ENCODE measurements at regions not wholly inside any gene's neighbourhood (a gene's known extent, or its start where the extent isn't known, plus 50 kb on each side); places are given as distances from the start of the nearest gene placed in this dataset.

DNA sequence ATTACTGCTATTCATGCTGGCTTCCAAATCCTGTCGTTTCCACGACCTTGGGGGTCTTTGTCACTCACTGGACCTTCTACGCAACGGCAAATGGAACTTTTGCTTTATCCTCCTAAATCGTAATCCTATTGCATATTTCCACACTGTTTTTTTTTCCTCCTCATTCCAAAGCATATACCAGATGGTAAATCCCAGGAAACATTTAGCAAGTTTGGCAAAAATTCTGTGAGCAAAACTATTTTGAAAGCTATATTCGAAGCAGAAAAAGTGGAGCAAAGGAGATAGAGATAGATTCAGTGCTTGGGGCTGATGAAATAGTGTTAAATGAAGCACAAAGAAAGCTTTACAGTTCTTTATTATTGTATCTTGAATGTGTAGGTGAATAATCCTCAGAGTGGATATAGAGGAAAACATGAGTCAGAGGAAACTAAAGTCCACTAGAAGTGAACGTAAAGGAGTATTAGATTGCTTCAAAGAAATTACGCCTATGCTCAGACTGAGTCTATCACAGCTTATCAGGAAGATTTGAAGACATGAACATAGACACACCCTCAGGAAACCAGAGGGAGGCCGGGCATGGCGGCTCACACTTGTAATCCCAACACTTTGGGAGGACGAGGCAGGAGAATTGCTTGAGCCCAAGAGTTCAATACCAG is 50.2 kb upstream of the FAM9A start:
- Histone ChIP-seq H3K4me1 (ENCODE audit: insufficient read depth) (no peaks in the 10 kb centered on the region), H3K27ac (ENCODE audit: low read depth) (no peak overlapping the region), H3F3A (replicated peaks; ENCODE audit: low read depth) (no peaks in the 10 kb centered on the region), H3K79me2 (replicated peaks; ENCODE audit: insufficient read depth) (no peaks in the 10 kb centered on the region), H2AFZ (no peak overlapping the region), H3K4me2 (no peak overlapping the region), H3K27me3 (ENCODE audit: insufficient read depth) (no peaks in the 10 kb centered on the region), H4K20me1 (replicated peaks; ENCODE audit: insufficient read depth) (no peaks in the 10 kb centered on the region), H3K36me3 (ENCODE audit: insufficient read depth) (no peaks in the 10 kb centered on the region), H3K4me3 (no peak overlapping the region), H3K9me2 (ENCODE audit: insufficient read depth) (no peaks in the 10 kb centered on the region)
- TF ChIP-seq ETS1 (IDR thresholded peaks at IDR 0.05) (no peak), EZH2 (IDR thresholded peaks at IDR 0.05; ENCODE audit: low read depth, unreplicated experiment) (no peak), EZH2phosphoT487 (IDR thresholded peaks at IDR 0.05; ENCODE audit: unreplicated experiment) (no peak), CREB1 (CRISPR knock-in tag; IDR thresholded peaks at IDR 0.05; ENCODE audit: low read depth) (no peak), NANOG (IDR thresholded peaks at IDR 0.05; ENCODE audit: borderline replicate concordance) (no peak), STAT1 (IDR thresholded peaks at IDR 0.05; ENCODE audit: unreplicated experiment) (no peak), ZNF114 (CRISPR knock-in tag; IDR thresholded peaks at IDR 0.05) (no peak), ZNF331 (CRISPR knock-in tag; IDR thresholded peaks at IDR 0.05; ENCODE audit: low read depth) (no peak), JUNB (IDR thresholded peaks at IDR 0.05; ENCODE audit: unreplicated experiment) (no peak), POLR2AphosphoS5 (IDR thresholded peaks at IDR 0.05; ENCODE audit: low read depth) (no peak)
- TF ChIP-seq, protein P1, sequence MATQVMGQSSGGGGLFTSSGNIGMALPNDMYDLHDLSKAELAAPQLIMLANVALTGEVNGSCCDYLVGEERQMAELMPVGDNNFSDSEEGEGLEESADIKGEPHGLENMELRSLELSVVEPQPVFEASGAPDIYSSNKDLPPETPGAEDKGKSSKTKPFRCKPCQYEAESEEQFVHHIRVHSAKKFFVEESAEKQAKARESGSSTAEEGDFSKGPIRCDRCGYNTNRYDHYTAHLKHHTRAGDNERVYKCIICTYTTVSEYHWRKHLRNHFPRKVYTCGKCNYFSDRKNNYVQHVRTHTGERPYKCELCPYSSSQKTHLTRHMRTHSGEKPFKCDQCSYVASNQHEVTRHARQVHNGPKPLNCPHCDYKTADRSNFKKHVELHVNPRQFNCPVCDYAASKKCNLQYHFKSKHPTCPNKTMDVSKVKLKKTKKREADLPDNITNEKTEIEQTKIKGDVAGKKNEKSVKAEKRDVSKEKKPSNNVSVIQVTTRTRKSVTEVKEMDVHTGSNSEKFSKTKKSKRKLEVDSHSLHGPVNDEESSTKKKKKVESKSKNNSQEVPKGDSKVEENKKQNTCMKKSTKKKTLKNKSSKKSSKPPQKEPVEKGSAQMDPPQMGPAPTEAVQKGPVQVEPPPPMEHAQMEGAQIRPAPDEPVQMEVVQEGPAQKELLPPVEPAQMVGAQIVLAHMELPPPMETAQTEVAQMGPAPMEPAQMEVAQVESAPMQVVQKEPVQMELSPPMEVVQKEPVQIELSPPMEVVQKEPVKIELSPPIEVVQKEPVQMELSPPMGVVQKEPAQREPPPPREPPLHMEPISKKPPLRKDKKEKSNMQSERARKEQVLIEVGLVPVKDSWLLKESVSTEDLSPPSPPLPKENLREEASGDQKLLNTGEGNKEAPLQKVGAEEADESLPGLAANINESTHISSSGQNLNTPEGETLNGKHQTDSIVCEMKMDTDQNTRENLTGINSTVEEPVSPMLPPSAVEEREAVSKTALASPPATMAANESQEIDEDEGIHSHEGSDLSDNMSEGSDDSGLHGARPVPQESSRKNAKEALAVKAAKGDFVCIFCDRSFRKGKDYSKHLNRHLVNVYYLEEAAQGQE (IDR thresholded peaks at IDR 0.05; ENCODE audit: unreplicated experiment) = no peak
- TF ChIP-seq, protein P2, sequence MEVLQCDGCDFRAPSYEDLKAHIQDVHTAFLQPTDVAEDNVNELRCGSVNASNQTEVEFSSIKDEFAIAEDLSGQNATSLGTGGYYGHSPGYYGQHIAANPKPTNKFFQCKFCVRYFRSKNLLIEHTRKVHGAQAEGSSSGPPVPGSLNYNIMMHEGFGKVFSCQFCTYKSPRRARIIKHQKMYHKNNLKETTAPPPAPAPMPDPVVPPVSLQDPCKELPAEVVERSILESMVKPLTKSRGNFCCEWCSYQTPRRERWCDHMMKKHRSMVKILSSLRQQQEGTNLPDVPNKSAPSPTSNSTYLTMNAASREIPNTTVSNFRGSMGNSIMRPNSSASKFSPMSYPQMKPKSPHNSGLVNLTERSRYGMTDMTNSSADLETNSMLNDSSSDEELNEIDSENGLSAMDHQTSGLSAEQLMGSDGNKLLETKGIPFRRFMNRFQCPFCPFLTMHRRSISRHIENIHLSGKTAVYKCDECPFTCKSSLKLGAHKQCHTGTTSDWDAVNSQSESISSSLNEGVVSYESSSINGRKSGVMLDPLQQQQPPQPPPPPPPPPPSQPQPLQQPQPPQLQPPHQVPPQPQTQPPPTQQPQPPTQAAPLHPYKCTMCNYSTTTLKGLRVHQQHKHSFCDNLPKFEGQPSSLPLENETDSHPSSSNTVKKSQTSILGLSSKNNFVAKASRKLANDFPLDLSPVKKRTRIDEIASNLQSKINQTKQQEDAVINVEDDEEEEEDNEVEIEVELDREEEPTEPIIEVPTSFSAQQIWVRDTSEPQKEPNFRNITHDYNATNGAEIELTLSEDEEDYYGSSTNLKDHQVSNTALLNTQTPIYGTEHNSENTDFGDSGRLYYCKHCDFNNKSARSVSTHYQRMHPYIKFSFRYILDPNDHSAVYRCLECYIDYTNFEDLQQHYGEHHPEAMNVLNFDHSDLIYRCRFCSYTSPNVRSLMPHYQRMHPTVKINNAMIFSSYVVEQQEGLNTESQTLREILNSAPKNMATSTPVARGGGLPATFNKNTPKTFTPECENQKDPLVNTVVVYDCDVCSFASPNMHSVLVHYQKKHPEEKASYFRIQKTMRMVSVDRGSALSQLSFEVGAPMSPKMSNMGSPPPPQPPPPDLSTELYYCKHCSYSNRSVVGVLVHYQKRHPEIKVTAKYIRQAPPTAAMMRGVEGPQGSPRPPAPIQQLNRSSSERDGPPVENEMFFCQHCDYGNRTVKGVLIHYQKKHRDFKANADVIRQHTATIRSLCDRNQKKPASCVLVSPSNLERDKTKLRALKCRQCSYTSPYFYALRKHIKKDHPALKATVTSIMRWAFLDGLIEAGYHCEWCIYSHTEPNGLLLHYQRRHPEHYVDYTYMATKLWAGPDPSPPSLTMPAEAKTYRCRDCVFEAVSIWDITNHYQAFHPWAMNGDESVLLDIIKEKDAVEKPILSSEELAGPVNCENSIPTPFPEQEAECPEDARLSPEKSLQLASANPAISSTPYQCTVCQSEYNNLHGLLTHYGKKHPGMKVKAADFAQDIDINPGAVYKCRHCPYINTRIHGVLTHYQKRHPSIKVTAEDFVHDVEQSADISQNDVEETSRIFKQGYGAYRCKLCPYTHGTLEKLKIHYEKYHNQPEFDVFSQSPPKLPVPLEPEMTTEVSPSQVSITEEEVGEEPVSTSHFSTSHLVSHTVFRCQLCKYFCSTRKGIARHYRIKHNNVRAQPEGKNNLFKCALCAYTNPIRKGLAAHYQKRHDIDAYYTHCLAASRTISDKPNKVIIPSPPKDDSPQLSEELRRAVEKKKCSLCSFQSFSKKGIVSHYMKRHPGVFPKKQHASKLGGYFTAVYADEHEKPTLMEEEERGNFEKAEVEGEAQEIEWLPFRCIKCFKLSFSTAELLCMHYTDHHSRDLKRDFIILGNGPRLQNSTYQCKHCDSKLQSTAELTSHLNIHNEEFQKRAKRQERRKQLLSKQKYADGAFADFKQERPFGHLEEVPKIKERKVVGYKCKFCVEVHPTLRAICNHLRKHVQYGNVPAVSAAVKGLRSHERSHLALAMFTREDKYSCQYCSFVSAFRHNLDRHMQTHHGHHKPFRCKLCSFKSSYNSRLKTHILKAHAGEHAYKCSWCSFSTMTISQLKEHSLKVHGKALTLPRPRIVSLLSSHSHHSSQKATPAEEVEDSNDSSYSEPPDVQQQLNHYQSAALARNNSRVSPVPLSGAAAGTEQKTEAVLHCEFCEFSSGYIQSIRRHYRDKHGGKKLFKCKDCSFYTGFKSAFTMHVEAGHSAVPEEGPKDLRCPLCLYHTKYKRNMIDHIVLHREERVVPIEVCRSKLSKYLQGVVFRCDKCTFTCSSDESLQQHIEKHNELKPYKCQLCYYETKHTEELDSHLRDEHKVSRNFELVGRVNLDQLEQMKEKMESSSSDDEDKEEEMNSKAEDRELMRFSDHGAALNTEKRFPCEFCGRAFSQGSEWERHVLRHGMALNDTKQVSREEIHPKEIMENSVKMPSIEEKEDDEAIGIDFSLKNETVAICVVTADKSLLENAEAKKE (CRISPR knock-in tag; IDR thresholded peaks at IDR 0.05) = no peak
- DNase-seq (ENCODE audit: low spot score) (no peak), ATAC-seq (no peak)
- Mint-ChIP-seq H3K27me3 (ENCODE audit: insufficient read depth, low read depth, poor library complexity) (peaks cover 2% of the 10 kb centered on the region), H3K9me3 (no peaks in the 10 kb centered on the region), H3K4me3 (no peak overlapping the region), H3K36me3 (ENCODE audit: low read depth) (no peaks in the 10 kb centered on the region), H3K27ac (no peak overlapping the region), H3K4me1 (no peaks in the 10 kb centered on the region)
